HEK293T (cell line): ENCODE measurements at regions not wholly inside any gene's neighbourhood (a gene's known extent, or its start where the extent isn't known, plus 50 kb on each side); places are given as distances from the start of the nearest gene placed in this dataset.

Experiments used
- ELF4 ChIP-seq: fragments of 450-650 bp; IDR thresholded peaks from 2 replicates; pipeline ENCODE4 v1.6.1; 2017; ENCODE audit warnings: antibody characterized with exemption
- FOXM1 ChIP-seq: fragments of 450-650 bp; IDR thresholded peaks from 2 replicates; pipeline ENCODE4 v1.6.1; 2017; ENCODE audit warnings: mild to moderate bottlenecking, borderline replicate concordance
- HDGF ChIP-seq: fragments of 450-650 bp; IDR thresholded peaks from 2 replicates; pipeline ENCODE4 v1.6.1; 2017; ENCODE audit warnings: antibody characterized with exemption, borderline replicate concordance
- L3MBTL2 ChIP-seq: fragments of 450-650 bp; conservative IDR thresholded peaks from 2 replicates; pipeline ENCODE4 v1.6.1; 2016; ENCODE audit warnings: mild to moderate bottlenecking
- LEF1 ChIP-seq: fragments of 450-650 bp; IDR thresholded peaks from 2 replicates; pipeline ENCODE4 v1.6.1; 2017; ENCODE audit warnings: mild to moderate bottlenecking, borderline replicate concordance
- NFRKB ChIP-seq: fragments of 450-650 bp; IDR thresholded peaks from 2 replicates; pipeline ENCODE4 v1.6.1; 2016; ENCODE audit warnings: mild to moderate bottlenecking, moderate library complexity
- PKNOX1 ChIP-seq: fragments of 450-650 bp; IDR thresholded peaks from 2 replicates; pipeline ENCODE4 v1.6.1; 2016
- SP1 ChIP-seq: fragments of 450-650 bp; IDR thresholded peaks from 2 replicates; pipeline ENCODE4 v1.6.1; 2017
- SUZ12 ChIP-seq: fragments of 450-650 bp; IDR thresholded peaks from 2 replicates; pipeline ENCODE4 v1.6.1; 2016; ENCODE audit warnings: mild to moderate bottlenecking
- TARDBP ChIP-seq: fragments of 450-650 bp; IDR thresholded peaks from 2 replicates; pipeline ENCODE4 v1.6.1; 2016

GRCh38 chr16:86730597-86730996 is 152.2 kb downstream of the FOXL1 start:
- TF ChIP-seq PKNOX1 (no peak), FOXM1 (no peak), SUZ12 (no peak), L3MBTL2 (no peak), SP1 (no peak), ELF4 (no peak), TARDBP (no peak), NFRKB (no peak), HDGF (no peak), LEF1 (no peak)
